ENCODE measurements at regions not wholly inside any gene's neighbourhood (a gene's known extent, or its start where the extent isn't known, plus 50 kb on each side); places are given as distances from the start of the nearest gene placed in this dataset.
"Not testable (repeated sequence)": the region's sequence is repeated elsewhere in the genome, so short reads cannot be mapped to it uniquely, and the experiment has no call there.

DNA sequence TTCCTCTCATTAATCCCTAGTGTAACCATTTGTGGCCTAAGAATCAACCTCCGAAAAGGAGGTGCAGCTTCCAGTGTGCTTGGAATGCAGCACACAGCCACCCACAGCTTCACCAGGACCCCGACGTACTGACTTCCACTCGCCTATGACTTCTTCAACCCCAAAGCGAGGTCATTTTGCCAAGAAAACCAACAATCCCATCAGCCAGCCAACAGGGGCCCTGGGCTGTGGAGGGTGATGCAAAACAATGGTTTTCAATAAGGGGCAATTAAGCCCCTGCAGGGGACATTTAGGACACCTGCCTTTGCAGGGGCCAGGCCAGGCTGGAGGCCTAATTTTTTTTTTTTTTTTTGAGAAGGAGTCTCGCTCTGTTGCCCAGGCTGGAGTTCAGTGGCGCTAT is 158.1 kb upstream of the SKOR2 start:
- DNase-seq (ENCODE audit: low spot score) = no peak

DNA sequence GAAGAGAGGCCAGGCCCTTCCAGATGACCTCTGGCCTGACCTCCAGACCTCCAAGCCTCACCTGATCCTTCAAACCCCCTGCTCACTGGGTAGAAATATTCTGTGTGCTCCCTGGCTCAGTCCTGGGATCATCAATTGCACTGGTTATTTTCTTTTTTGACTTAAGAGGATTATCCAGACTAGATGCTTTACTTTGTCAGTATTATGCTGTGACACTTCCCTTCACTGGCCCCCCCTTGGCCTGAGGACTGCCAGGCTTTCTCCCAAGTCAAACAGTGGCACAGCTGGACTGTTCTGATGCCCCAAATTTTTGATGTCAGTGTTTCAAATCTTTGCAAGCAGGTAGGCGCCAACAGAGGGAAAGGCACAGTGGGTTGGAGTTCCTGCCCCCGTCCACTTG is 156.3 kb upstream of the SKOR2 start:
- DNase-seq (ENCODE audit: low spot score) = no peak

DNA sequence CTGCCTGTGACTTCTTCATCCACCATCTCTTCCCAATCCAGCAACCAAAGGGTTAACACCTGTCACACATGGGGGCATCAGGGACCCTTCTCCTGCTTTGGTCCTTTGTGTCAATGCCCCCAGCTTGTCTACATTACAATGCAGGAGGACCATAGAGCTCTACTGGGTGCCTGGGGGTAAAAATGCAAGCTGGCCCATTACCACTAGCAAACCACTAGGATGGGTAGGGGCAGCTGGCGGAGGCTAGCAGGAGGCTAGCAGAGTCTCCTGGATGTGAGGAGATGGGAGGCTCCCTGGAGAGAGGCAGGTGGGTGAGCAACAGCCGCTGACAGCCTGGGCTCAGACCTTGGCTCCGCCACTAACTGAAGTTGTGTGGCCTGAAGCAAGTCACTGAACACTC is 153.4 kb upstream of the SKOR2 start:
- DNase-seq (ENCODE audit: low spot score) = no peak

DNA sequence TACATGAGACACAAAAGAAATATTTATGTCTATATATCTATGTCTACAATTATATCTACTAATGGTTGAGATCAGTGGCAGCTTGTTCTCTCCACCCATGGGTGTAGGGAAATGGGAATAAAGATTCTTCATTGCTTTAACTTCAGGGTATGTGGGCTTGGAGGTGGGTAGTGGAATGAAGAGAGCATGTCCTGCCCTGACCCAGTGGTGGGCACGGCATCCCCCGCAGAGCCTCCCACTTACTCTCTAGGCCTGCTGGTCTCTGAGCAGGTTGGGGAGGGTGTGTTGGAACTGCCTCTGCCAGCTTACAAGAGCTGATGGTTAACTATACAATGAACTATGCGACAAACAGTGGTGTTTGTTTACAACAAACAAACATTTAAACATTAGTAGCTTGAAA is 152.5 kb upstream of the SKOR2 start:
- no peak for DNase-seq (ENCODE audit: low spot score)

DNA sequence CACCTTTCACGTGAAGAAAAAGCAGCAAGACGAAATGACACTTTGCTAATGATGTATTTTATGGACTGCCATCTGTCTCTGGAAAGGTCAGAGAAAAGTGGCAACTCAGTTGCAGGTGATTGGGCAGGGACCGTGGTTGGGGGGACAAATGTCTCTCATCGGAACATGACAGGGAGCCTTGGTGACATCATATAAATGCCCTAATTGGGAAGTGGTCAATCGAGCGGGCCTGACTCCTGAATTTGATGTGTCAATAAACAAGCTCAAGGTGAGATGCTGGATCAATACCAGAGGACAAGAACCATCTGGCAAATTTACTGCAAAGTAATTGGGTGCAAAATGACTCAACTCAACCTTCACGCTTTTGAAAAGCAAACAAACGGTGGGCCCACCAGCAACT is 151.9 kb upstream of the SKOR2 start:
- no peak for DNase-seq (ENCODE audit: low spot score)

DNA sequence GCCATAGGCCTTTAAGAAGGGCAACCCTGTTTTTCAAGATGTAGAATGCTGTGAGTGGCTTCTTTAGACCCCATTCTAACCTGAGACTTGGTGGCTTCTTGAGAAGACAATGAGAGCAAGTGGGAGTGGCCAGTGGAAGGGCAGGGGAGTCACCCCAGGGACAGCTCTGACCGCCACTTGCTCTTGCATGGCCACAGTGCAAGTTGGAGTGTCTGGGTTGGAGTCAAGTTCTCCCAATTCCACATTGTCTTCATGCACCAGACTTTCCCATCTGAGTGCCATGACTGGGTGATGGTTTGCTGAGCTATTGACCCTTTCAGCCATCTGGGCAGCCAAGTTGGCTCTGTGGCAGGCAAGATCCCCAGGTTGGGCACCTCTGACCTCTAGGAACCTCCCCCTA is 148.0 kb upstream of the SKOR2 start:
- no peak for DNase-seq (ENCODE audit: low spot score)

DNA sequence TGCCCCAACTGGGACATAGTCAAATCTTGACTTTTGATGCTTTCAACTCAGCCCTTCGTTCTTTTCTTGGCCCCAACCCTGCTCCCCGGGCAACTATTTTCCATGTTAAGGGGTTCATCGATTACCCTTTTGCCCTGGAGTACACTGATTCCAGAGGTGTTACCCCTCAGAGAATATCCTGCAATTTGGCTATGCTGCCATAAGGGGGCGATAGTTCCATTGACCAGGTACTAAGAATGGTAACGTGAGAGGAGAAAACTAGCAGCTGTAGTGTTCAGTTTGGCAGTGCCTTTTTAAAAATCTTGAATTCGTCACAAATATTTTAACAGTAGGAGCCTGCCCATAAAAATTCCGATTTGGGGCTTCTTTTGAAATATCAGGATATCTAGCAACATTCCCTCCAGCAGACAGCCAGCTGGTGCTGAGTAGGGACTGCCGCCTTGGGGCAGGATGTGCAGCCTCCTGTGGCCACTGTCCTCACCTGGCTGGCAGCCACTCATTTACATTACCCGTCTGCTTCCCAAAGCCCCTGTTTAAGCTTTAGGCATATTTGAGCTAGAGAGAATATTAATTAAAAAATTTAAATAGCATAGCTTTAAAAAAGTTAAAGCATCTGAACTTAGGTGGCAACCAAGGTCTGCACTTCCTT is 146.3 kb upstream of the SKOR2 start:
- DNase-seq (ENCODE audit: low spot score) = peak; percentile 53

DNA sequence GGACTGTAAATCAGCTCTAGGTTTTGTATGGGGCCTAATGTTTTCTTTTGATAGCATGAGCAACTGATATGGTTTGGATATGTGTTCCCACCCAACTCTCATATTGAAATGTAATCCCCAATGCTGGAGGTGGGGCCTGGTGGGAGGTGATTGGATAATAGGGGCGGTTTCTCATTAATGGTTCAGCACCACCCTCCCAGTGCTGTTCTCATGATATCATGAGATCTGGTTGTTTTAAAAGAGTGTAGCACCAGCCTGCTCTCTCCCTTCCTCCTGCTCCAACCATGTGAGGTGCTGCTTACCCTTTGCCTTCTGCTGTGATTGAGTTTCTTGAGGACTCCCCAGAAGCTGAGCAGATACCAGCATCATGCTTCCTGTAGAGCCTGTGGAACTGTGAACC is 140.2 kb upstream of the SKOR2 start:
- no peak for DNase-seq (ENCODE audit: low spot score)

DNA sequence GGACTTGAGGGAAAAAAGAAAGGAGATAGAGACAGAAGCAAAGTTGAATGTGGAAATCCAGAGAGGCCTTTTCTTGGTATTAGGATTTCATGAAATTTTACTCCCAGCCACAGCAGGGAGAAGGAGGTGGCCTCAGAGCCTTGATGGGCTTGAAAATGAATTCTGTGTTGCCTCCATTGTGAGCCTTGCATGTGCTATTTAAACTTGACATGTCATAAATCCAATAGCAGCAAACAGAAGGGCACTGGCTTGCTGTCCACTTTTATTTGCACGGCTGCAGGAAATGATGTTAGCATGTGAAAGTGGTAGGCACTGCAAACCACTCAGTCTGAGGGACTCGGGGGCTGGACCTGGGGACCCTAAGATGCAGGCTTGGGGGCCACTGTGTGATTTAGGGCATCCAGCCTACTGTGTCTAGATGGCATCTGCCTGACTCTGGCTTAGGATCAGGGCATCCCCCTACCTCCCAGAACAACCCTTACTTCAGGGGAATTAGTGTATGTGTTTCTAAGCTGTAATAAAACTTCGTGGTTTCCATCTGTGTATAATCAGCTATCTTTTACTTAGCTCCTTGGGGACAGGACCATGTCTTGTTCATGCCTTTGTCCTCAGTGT is 139.1 kb upstream of the SKOR2 start:
- DNase-seq (ENCODE audit: low spot score) = no peak

DNA sequence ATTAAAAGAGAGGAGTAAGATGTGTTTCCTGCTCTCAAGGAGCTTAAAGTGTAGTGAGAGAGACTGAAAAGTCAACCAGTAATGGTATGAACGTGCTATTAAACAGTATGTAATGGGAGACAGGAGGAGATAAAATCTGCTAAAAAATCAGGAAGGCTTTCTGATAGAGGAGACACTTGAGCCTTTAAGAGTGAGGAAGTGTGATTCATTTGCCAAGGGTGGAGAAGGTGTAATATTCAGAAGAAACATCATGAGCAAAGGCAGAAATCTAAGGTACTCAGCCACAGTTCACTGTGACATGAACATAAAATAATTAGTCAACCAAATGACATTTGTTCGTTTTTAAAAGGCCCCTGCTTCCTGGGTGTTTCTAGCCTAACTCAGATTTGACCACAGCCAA is 137.8 kb upstream of the SKOR2 start:
- DNase-seq (ENCODE audit: low spot score) = no peak

DNA sequence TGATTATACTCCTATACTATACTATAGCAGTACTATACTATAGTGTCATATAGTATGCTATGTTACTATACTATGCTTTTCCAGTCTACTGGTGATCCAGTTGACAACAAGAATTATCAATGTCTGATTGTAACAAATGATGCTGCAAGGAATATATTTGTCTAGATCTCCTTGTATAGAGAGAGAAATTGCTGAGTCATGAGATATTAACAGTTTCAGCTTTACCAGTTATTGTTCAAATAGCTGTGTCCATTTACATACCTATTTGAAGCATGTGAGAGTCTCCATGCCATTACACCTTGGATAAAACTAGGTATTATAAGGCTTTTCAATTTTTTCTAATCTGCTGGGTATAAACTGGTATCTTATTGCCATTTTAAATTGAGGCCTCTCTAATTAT is 136.4 kb upstream of the SKOR2 start:
- DNase-seq (ENCODE audit: low spot score) = no peak

DNA sequence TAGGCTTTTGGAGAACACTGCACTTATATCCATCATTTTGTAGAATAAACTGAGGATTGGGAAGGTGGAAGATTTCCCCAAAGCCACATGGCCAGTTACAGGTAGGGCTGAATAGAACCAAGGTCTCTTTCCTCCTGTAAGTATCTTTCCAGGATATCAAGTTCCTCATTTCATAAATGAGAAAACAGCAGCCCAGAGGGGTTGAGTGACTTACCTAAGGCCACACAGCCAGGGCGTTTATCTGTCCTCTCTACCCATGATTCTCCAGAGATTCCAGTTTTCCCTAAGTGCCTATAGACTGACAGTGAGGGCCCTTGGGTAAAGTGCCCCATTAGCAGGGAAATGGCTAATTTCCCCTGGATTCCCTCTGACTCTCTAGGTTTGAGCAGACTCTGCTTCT is 132.3 kb upstream of the SKOR2 start:
- DNase-seq (ENCODE audit: low spot score) = no peak

DNA sequence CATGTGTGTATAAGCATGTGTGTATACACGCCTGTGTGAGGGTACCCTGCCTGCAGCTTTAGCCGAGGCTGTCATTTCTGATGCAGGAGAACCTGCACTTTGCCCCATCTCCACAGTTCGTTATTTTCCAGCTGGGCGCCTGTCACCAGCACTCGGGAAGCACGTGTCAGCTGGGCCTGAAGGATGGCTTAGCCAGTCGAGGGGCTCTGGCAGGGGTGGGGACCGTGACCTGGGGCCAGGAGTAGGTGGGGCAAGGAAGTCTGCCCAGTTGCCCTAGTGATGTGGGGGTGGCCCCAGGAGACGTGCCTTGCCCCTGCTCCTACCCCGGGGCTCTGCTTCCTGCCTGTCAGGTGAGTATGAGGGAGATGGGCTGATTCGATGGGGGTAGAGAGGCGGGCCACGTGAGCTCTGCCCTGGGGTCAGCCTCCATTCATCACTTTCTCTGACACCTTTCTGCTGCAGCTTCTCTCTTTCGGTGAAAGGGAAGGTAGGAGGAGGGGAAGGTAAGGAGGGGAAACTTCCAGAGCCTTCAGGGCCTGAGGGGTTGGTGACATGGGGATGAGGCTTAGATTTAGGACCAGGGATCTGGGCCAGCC is 130.6 kb upstream of the SKOR2 start:
- no peak for DNase-seq (ENCODE audit: low spot score)

DNA sequence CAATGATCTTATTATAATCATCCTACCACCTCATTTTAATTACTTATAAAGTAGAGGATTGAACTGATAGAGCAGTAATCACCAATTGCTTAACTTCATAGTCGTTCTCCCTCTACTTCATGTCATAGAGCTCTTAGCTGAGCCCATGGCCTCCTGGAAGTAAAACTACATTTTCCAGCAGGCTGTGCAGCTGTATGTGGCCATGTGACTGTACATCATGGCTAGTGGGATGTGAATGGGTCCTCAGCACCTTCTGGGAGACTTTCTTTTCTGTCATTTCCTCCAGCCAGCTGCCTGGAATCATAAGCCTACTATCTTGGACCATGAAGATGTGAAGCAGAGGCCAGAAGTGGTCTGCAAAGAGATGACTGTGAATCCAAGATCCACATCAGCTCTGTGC is 128.7 kb upstream of the SKOR2 start:
- DNase-seq (ENCODE audit: low spot score) = no peak

DNA sequence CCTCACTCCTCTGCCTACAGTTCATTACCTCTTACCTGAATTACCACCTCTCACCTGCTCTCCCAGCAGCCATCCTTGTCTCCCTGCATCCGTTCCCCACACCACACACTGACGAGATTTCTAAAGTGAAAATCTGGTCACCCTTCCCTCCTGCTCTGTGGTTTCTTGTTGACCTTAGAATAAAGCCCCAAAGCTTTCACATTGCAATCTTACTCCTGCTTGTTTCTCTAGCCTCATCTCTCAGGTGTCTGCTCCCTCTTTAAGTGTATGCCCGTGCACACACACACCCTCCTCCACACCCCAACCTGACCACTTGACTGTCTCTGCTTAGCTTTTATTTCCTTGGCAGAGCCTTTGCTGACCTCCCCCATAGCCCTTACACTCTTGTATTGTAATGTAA is 122.0 kb upstream of the SKOR2 start:
- no peak for DNase-seq (ENCODE audit: low spot score)

DNA sequence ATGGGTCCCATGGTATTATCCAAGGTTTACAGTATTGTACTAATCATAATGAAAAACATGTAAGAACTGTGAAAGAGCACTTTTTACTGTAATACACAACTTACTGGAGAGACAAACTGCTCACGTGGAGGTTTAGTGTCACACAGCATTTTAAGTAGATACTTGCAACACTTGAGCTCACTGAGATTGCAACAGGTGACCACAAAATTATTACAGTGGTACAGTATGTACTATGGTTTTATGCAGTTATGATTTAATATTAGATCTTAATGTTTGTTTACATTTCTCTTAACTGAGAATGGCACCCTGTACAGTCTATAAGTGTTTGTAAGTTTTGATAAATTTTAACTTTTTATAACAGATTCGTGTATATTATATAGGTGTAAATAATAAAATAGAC is 118.6 kb upstream of the SKOR2 start:
- DNase-seq (ENCODE audit: low spot score) = no peak

DNA sequence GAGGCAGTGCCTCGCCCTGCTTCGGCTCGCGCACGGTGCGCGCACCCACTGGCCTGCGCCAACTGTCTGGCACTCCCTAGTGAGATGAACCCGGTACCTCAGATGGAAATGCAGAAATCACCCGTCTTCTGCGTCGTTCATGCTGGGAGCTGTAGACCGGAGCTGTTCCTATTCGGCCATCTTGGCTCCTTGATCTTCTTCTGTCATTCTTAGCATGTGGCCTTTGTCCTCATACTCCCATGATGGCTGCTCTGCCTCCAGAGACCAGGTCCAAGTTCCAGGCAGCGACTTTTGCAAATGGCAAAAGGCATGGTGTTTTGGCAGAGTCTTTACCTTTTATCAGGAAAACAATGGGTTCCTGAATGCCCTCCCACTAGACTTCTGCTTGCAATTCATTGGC is 102.6 kb upstream of the SKOR2 start:
- DNase-seq (ENCODE audit: low spot score) = not testable (repeated sequence)

DNA sequence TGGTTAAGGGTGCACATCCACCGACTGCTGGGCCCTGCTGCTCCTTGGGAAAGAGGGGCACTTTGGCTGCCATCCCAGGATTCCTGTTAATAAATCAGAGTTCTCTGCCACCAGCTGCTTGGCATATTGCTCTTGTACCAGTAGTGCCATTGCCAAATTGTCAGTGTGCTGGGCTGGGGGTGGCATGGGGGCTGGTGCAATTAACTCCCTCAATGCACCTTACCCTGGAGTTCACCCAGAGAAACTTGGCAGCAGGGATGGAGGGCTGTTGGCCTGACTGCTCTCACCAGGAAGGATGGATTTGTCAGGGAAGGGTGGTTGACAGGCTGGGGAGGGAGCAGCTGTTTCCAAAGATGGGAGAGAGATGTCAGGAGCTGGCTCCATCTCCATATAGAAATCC is 94.6 kb upstream of the SKOR2 start:
- no peak for DNase-seq (ENCODE audit: low spot score)

DNA sequence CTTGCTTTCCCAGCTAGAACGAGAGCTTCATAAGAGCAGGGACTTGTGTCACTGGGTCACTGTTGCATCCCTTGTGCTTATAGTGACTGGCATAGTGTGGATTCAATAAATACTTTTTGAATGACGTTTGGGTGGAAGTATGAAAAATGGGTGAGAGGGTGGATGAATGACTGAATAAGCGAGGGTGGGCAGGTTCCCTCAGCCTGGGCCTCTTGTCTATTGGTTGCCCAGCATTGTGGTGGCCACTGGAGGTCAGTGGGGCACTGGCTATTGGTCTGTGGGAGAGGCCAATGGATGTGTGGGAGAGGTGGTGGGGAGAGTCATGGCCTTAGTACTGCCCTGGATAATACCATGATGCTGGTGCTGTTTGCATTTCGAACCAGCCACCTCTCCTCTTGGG is 93.8 kb upstream of the SKOR2 start:
- DNase-seq (ENCODE audit: low spot score) = no peak

DNA sequence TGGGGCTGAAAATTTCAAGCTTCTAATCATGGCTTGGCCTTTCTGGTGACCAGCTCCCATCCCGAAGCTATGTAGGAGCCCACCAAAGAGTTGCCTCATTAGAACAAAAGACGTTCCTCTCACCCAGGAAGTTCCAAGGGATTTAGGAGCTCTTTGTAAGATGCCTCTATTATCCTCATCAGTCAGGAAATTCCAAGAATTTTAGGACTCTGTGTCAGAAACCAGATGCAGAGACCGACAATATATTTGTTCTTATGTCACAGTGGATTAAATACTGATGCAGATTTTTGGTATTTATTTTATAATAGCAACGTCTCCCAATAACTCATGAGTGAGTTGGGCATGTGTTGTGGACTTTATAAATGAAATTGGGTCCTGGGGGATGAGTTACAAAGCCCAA is 91.8 kb upstream of the SKOR2 start:
- no peak for DNase-seq (ENCODE audit: low spot score)

DNA sequence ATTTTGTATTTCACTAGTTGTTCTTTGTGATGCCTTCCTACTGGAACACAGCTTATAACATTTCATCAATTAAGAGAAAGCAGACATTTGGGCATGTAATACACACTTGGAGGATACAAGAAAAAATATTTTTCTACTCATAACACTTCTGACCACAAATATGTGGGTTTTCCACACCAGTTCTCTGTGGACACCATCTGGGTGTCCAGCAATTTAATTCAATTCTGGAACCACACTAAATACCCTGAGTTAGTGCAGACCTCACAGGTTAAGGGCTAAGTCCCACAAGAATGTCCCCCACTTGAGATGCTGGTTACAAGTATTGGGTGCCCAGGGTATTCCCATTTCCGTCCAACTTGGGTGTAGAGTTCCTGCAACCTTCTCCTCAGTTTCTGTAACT is 91.1 kb upstream of the SKOR2 start:
- no peak for DNase-seq (ENCODE audit: low spot score)

DNA sequence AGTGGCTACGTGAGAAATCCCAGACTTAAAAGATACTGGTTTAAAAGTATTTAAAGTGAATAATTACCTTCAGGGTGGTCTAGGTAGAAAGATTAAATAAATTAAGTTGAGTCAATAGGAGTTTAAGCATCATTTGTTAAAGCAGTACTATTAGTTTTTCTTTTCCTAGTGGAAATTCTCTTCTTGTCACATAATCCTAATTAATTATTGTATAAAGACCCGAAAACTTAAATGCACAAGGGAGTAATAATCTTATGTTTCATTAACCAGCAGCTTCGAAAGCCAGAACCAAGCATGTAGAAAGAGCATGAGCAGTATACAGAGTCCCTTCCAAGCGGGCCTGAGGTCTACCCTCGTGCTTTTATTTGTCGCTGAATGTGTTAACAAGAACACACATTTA is 90.2 kb upstream of the SKOR2 start:
- no peak for DNase-seq (ENCODE audit: low spot score)

DNA sequence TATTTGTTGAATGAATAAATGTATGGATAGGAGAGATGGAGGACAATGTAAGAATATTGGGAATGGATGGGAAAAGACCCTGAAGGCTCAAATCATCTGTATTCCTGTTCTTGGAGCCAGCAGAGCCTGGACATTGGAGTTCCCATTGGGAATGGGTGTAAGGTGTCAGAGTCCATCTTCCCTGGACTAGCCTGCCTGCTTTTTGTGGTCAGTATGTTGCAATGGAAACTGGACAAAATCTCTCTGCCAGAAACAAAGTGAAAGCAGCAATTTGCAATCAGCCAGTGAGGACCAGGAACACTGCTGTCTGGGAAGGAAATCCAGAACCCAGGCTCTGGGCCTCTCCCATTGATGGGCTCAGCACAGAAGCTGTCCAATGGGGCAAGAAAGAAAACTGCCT is 83.5 kb upstream of the SKOR2 start:
- no peak for DNase-seq (ENCODE audit: low spot score)
